ENCODE measurements at regions not wholly inside any gene's neighbourhood (a gene's known extent, or its start where the extent isn't known, plus 50 kb on each side); places are given as distances from the start of the nearest gene placed in this dataset.

DNA sequence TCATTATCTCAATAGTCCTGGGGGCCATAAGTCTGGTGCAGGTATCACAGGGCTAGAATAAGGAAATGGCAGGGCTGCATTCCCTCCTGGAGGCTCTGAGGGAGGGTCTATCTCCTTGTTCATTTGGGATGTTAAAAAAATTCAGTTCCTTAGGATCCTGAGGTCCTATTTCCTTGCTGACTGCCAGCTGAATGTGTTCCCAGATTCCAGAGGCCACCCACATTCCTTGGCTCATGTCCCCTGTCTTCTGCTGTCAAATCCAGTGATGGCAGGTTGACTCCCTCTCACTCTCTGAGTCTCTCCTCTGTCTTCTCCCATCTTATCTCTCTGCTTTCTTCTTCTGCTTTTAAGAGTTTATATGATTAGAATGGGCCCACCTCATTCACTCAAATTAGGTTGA, 400.6 kb downstream of the PTPRU start:
- POLR2A ChIA-PET = no interaction called here
- TF ChIP-seq, protein P1, sequence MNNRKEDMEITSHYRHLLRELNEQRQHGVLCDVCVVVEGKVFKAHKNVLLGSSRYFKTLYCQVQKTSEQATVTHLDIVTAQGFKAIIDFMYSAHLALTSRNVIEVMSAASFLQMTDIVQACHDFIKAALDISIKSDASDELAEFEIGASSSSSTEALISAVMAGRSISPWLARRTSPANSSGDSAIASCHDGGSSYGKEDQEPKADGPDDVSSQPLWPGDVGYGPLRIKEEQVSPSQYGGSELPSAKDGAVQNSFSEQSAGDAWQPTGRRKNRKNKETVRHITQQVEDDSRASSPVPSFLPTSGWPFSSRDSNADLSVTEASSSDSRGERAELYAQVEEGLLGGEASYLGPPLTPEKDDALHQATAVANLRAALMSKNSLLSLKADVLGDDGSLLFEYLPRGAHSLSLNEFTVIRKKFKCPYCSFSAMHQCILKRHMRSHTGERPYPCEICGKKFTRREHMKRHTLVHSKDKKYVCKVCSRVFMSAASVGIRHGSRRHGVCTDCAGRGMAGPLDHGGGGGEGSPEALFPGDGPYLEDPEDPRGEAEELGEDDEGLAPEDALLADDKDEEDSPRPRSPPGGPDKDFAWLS (CRISPR knock-in tag; IDR thresholded peaks at IDR 0.05; ENCODE audit: borderline replicate concordance) = no peak
- TF ChIP-seq, protein P2, sequence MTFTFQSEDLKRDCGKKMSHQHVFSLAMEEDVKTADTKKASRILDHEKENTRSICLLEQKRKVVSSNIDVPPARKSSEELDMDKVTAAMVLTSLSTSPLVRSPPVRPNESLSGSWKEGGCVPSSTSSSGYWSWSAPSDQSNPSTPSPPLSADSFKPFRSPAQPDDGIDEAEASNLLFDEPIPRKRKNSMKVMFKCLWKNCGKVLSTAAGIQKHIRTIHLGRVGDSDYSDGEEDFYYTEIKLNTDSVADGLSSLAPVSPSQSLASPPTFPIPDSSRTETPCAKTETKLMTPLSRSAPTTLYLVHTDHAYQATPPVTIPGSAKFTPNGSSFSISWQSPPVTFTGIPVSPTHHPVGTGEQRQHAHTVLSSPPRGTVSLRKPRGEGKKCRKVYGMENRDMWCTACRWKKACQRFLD (CRISPR knock-in tag; IDR thresholded peaks at IDR 0.05; ENCODE audit: borderline replicate concordance) = no peak
- TF ChIP-seq, protein P3, sequence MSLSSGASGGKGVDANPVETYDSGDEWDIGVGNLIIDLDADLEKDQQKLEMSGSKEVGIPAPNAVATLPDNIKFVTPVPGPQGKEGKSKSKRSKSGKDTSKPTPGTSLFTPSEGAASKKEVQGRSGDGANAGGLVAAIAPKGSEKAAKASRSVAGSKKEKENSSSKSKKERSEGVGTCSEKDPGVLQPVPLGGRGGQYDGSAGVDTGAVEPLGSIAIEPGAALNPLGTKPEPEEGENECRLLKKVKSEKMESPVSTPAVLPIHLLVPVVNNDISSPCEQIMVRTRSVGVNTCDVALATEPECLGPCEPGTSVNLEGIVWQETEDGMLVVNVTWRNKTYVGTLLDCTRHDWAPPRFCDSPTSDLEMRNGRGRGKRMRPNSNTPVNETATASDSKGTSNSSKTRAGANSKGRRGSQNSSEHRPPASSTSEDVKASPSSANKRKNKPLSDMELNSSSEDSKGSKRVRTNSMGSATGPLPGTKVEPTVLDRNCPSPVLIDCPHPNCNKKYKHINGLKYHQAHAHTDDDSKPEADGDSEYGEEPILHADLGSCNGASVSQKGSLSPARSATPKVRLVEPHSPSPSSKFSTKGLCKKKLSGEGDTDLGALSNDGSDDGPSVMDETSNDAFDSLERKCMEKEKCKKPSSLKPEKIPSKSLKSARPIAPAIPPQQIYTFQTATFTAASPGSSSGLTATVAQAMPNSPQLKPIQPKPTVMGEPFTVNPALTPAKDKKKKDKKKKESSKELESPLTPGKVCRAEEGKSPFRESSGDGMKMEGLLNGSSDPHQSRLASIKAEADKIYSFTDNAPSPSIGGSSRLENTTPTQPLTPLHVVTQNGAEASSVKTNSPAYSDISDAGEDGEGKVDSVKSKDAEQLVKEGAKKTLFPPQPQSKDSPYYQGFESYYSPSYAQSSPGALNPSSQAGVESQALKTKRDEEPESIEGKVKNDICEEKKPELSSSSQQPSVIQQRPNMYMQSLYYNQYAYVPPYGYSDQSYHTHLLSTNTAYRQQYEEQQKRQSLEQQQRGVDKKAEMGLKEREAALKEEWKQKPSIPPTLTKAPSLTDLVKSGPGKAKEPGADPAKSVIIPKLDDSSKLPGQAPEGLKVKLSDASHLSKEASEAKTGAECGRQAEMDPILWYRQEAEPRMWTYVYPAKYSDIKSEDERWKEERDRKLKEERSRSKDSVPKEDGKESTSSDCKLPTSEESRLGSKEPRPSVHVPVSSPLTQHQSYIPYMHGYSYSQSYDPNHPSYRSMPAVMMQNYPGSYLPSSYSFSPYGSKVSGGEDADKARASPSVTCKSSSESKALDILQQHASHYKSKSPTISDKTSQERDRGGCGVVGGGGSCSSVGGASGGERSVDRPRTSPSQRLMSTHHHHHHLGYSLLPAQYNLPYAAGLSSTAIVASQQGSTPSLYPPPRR (CRISPR knock-in tag; IDR thresholded peaks at IDR 0.05; ENCODE audit: borderline replicate concordance) = no peak
- TF ChIP-seq, protein P4, sequence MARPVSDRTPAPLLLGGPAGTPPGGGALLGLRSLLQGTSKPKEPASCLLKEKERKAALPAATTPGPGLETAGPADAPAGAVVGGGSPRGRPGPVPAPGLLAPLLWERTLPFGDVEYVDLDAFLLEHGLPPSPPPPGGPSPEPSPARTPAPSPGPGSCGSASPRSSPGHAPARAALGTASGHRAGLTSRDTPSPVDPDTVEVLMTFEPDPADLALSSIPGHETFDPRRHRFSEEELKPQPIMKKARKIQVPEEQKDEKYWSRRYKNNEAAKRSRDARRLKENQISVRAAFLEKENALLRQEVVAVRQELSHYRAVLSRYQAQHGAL (CRISPR knock-in tag; IDR thresholded peaks at IDR 0.05; ENCODE audit: not compliant biosample characterization) = no peak
- no peak for TF ChIP-seq HOXD1 (CRISPR knock-in tag; IDR thresholded peaks at IDR 0.05)
- TF ChIP-seq TBL1XR1 (IDR thresholded peaks at IDR 0.05; ENCODE audit: borderline replicate concordance, low read length, partially characterized antibody) = no peak
- no peak for TF ChIP-seq ATF7 (IDR thresholded peaks at IDR 0.05)
- TF ChIP-seq ATF7 (CRISPR knock-in tag; IDR thresholded peaks at IDR 0.05) = no peak
- TF ChIP-seq, protein P5, sequence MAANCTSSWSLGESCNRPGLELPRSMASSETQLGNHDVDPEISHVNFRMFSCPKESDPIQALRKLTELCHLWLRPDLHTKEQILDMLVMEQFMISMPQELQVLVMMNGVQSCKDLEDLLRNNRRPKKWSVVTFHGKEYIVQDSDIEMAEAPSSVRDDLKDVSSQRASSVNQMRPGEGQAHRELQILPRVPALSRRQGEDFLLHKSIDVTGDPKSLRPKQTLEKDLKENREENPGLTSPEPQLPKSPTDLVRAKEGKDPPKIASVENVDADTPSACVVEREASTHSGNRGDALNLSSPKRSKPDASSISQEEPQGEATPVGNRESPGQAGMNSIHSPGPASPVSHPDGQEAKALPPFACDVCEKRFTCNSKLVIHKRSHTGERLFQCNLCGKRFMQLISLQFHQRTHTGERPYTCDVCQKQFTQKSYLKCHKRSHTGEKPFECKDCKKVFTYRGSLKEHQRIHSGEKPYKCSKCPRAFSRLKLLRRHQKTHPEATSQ (CRISPR knock-in tag; IDR thresholded peaks at IDR 0.05; ENCODE audit: borderline replicate concordance) = no peak
- TF ChIP-seq ZNF335 (CRISPR knock-in tag; IDR thresholded peaks at IDR 0.05) = no peak

More for the DNA sequence above, 400.6 kb downstream of the PTPRU start:
- no peaks in the 10 kb centered on the region for H4K20me1 ChIP-seq (ENCODE audit: insufficient read depth, low read length)
- H3K27ac ChIP-seq (ENCODE audit: extremely low read length, insufficient read depth, low read length) = no peak overlapping the region
- DNase-seq (ENCODE audit: low spot score) = no peak
- in situ Hi-C loops (cut with HindIII; ENCODE audit: extremely low pct_ligation_motif_present, low pct_unique_long_range_greater_than_20kb) (no loop called here), intact Hi-C loops (cut with micrococcal nuclease; ENCODE audit: unreplicated experiment) (no loop called here)
- no peaks in the 10 kb centered on the region for H3K79me2 ChIP-seq (ENCODE audit: insufficient read depth, low read length)
- 0 out of 2 replicates have a peak, but pooled peaks cover 8% of the 10 kb centered on the region for H3K4me1 ChIP-seq (ENCODE audit: insufficient read depth, low read length)
- BruUV-seq (replicated peaks) = no TSS peak
- peaks cover 0 to 15% of the 10 kb centered on the region in 2 experiments; a peak in 1 of 5 replicates for H3K27me3 ChIP-seq (ENCODE audit: control insufficient read depth in 1 of 2, insufficient read depth in 2 of 2, low read length in 2 of 2)
- CTCF ChIA-PET (ENCODE audit: low intra/inter-chr PET ratio, low total read pairs) = no interaction called here
- no peak overlapping the region for H3K4me2 ChIP-seq (ENCODE audit: low read depth, low read length)
- no peak overlapping the region for H3K9ac ChIP-seq (ENCODE audit: insufficient read depth, low read depth, low read length)
- no peaks in the 10 kb centered on the region for H3K36me3 ChIP-seq (replicated peaks in 1 of 2; ENCODE audit: control insufficient read depth in 1 of 2, insufficient read depth in 2 of 2, low read length in 2 of 2)
- H2AFZ ChIP-seq (ENCODE audit: low read length) = no peak overlapping the region
- ATAC-seq = no peak
- no peaks in the 10 kb centered on the region for H3K9me3 ChIP-seq (ENCODE audit: low read length)
- no peak for FAIRE-seq
- H3K4me3 ChIP-seq (replicated peaks in 1 of 3; ENCODE audit: insufficient read depth in 1 of 3, low read depth in 2 of 3, low read length in 3 of 3) = no peak overlapping the region
